H1 (cell line): ENCODE measurements at regions not wholly inside any gene's neighbourhood (a gene's known extent, or its start where the extent isn't known, plus 50 kb on each side); places are given as distances from the start of the nearest gene placed in this dataset.

ENCODE experiments used
- CTCF ChIA-PET: fragments of 300-600 bp; sonication (Branson Sonifier 250); formaldehyde crosslinking; loops from one replicate; lab custom pipeline; 2021; ENCODE audit not compliant: partially characterized antibody; lab: Charles Lee
- POLR2A ChIA-PET: fragments of 300-600 bp; sonication (Branson Sonifier 250); formaldehyde crosslinking; loops from one replicate; lab custom pipeline; 2021; ENCODE audit warnings: inconsistent platforms; ENCODE audit not compliant: partially characterized antibody; lab: Charles Lee
- DNase-seq, 2 experiments: peaks; one replicate each; pipeline versions ENCODE4 v3.0.0 to v3.0.0-alpha.2; 2010 to 2022; ENCODE audit warnings: low spot score in 2 of 2, low read depth in 1 of 2, mixed read lengths in 1 of 2
- FAIRE-seq: peaks from 2 replicates; lab custom pipeline; 2011; peaks lifted over from hg19 to GRCh38; lab: Jason Lieb, UNC
- H2AFZ ChIP-seq: 2 replicates; pipeline ENCODE4 v1.8.1; 2012; ENCODE audit warnings: low read length, inconsistent platforms
- H2AK5ac ChIP-seq: 2 replicates; pipeline ENCODE4 v1.6.1; 2013; ENCODE audit warnings: low read depth, low read length
- H2BK120ac ChIP-seq: replicated peaks from 2 replicates; pipeline ENCODE3; 2013; ENCODE audit warnings: low read depth, low read length, inconsistent platforms
- H2BK12ac ChIP-seq: 2 replicates; pipeline ENCODE4 v1.6.1; 2013; ENCODE audit warnings: low read depth, low read length
- H2BK15ac ChIP-seq: 2 replicates; pipeline ENCODE4 v1.6.1; 2013; ENCODE audit warnings: low read length
- H2BK20ac ChIP-seq: 2 replicates; pipeline ENCODE4 v1.6.1; 2013; ENCODE audit warnings: low read length
- H2BK5ac ChIP-seq: 2 replicates; pipeline ENCODE4 v1.6.1; 2013; ENCODE audit warnings: low read depth, low read length
- H3K14ac ChIP-seq: 2 replicates; pipeline ENCODE4 v1.6.1; 2013; ENCODE audit warnings: inconsistent platforms; ENCODE audit not compliant: insufficient read length
- H3K18ac ChIP-seq: 2 replicates; pipeline ENCODE4 v1.6.1; 2013; ENCODE audit warnings: low read length; ENCODE audit errors: extremely low read depth
- H3K23ac ChIP-seq: 2 replicates; pipeline ENCODE4 v1.6.1; 2013; ENCODE audit warnings: inconsistent platforms; ENCODE audit not compliant: insufficient read length
- H3K23me2 ChIP-seq: 2 replicates; pipeline ENCODE4 v1.6.1; 2013; ENCODE audit warnings: low read depth, low read length
- H3K27ac ChIP-seq: 2 replicates; pipeline ENCODE4 v1.6.1; 2011; ENCODE audit warnings: low read depth, low read length, inconsistent platforms
- H3K27me3 ChIP-seq, 4 experiments: replicated peaks in 1 of 4; 1 replicate in 1 of 4; 2 replicates in 3 of 4; pipeline versions ENCODE4 v1.6.1 to v1.8.1; 2011 to 2013; ENCODE audit warnings: low read length in 3 of 4, mild to moderate bottlenecking in 3 of 4, inconsistent platforms in 2 of 4, mixed read lengths in 2 of 4, moderate library complexity in 1 of 4; ENCODE audit not compliant: control insufficient read depth in 3 of 4, insufficient read depth in 3 of 4; ENCODE audit errors: extremely low read depth in 1 of 4
- H3K36me3 ChIP-seq, 4 experiments: 2 replicates each; pipeline versions ENCODE4 v1.6.1 to v1.8.1; 2011 to 2013; ENCODE audit warnings: mild to moderate bottlenecking in 4 of 4, low read length in 3 of 4, moderate library complexity in 2 of 4, control low read depth in 1 of 4, inconsistent platforms in 1 of 4; ENCODE audit not compliant: insufficient read depth in 4 of 4, control insufficient read depth in 2 of 4
- H3K4ac ChIP-seq: replicated peaks from 2 replicates; pipeline ENCODE3; 2013; ENCODE audit warnings: low read length, low read depth, mixed read lengths, inconsistent platforms; ENCODE audit not compliant: insufficient read length
- H3K4me1 ChIP-seq, 4 experiments: replicated peaks in 1 of 4; 1 replicate in 1 of 4; 2 replicates in 3 of 4; pipeline versions ENCODE4 v1.6.1 to v1.8.1; 2011 to 2013; ENCODE audit warnings: low read length in 3 of 4, inconsistent platforms in 2 of 4, mixed read lengths in 1 of 4; ENCODE audit not compliant: insufficient read depth in 4 of 4, control insufficient read depth in 3 of 4
- H3K4me2 ChIP-seq, 2 experiments: 2 replicates each; pipeline versions ENCODE4 v1.6.1 to v1.8.1; 2011 to 2013; ENCODE audit warnings: low read depth in 2 of 2, low read length in 2 of 2, control low read depth in 1 of 2, inconsistent platforms in 1 of 2, mild to moderate bottlenecking in 1 of 2; ENCODE audit not compliant: insufficient read depth in 1 of 2
- H3K4me3 ChIP-seq, 4 experiments: fragments of 200-600, 300-600 bp in 1 of 4; sonication (generic), shearing (Covaris generic), sonication (Bioruptor Twin) in 1 of 4; 2 replicates each; pipeline versions ENCODE4 v1.5.1 to v1.8.1; 2011 to 2016; ENCODE audit warnings: low read length in 4 of 4, low read depth in 3 of 4, control low read depth in 2 of 4, inconsistent platforms in 2 of 4, mild to moderate bottlenecking in 2 of 4, mixed read lengths in 1 of 4, moderate library complexity in 1 of 4; ENCODE audit not compliant: insufficient read depth in 2 of 4; ENCODE audit errors: extremely low read depth in 1 of 4
- H3K56ac ChIP-seq: replicated peaks from 2 replicates; pipeline ENCODE3; 2013; ENCODE audit warnings: low read depth, mild to moderate bottlenecking, mixed read lengths, low read length, inconsistent platforms; ENCODE audit not compliant: insufficient read length
- H3K79me1 ChIP-seq: 2 replicates; pipeline ENCODE4 v1.6.1; 2013; ENCODE audit warnings: low read depth, low read length, control low read depth
- H3K79me2 ChIP-seq, 2 experiments: 2 replicates each; pipeline versions ENCODE4 v1.6.1 to v1.8.1; 2012 to 2013; ENCODE audit warnings: low read length in 2 of 2, mild to moderate bottlenecking in 2 of 2, inconsistent platforms in 1 of 2; ENCODE audit not compliant: insufficient read depth in 2 of 2, control insufficient read depth in 1 of 2
- H3K9ac ChIP-seq, 4 experiments: replicated peaks in 1 of 4; 1 replicate in 1 of 4; 2 replicates in 3 of 4; pipeline versions ENCODE4 v1.6.1 to v1.8.1; 2011 to 2013; ENCODE audit warnings: low read depth in 3 of 4, low read length in 3 of 4, control low read depth in 2 of 4, mild to moderate bottlenecking in 2 of 4, moderate library complexity in 2 of 4, inconsistent platforms in 1 of 4; ENCODE audit errors: extremely low read depth in 1 of 4
- H3K9me3 ChIP-seq, 2 experiments: 2 replicates each; pipeline versions ENCODE4 v1.6.1 to v1.8.1; 2012 to 2013; ENCODE audit warnings: mild to moderate bottlenecking in 2 of 2, moderate library complexity in 2 of 2, control low read depth in 1 of 2, inconsistent platforms in 1 of 2, low read depth in 1 of 2, low read length in 1 of 2, mixed read lengths in 1 of 2; ENCODE audit not compliant: insufficient read depth in 2 of 2
- H4K20me1 ChIP-seq, 2 experiments: replicated peaks in 1 of 2; 2 replicates each; pipeline versions ENCODE3 to v1.8.1; 2011 to 2013; ENCODE audit warnings: inconsistent platforms in 2 of 2, low read length in 2 of 2, mild to moderate bottlenecking in 1 of 2; ENCODE audit not compliant: insufficient read depth in 2 of 2, control insufficient read depth in 1 of 2
- H4K5ac ChIP-seq: 2 replicates; pipeline ENCODE4 v1.6.1; 2013; ENCODE audit warnings: low read length, low read depth, mixed read lengths, inconsistent platforms; ENCODE audit not compliant: insufficient read length
- H4K8ac ChIP-seq: 2 replicates; pipeline ENCODE4 v1.8.0; 2013; ENCODE audit warnings: mild to moderate bottlenecking, moderate library complexity, low read length, inconsistent platforms; ENCODE audit not compliant: insufficient read depth; ENCODE audit errors: extremely low read depth
- H4K91ac ChIP-seq: replicated peaks from 2 replicates; pipeline ENCODE3; 2013; ENCODE audit warnings: low read length, mixed read lengths, inconsistent platforms; ENCODE audit not compliant: insufficient read length
- CTCF ChIP-seq, 3 experiments: IDR thresholded peaks; 1 replicate in 2 of 3; 2 replicates in 1 of 3; pipeline versions ENCODE4 v1.5.1 to v1.6.1; 2011; ENCODE audit warnings: low read length in 3 of 3, mild to moderate bottlenecking in 3 of 3, inconsistent platforms in 2 of 3, low read depth in 1 of 3, moderate library complexity in 1 of 3; ENCODE audit not compliant: insufficient read depth in 1 of 3; ENCODE audit errors: control extremely low read depth in 1 of 3
- FOSL1 ChIP-seq: IDR thresholded peaks from 2 replicates; pipeline ENCODE4 v1.6.1; 2011; ENCODE audit warnings: mild to moderate bottlenecking, low read depth, low read length, moderate library complexity; ENCODE audit not compliant: insufficient read depth
- GABPA ChIP-seq: IDR thresholded peaks from 2 replicates; pipeline ENCODE4 v1.6.1; 2011; ENCODE audit warnings: mild to moderate bottlenecking, low read length, moderate library complexity, borderline replicate concordance; ENCODE audit not compliant: insufficient read depth
- KDM5A ChIP-seq: fragments of 200-600 bp; IDR thresholded peaks from 2 replicates; pipeline ENCODE4 v1.7.1; 2012; ENCODE audit warnings: mild to moderate bottlenecking, low read length, inconsistent platforms, mixed read lengths
- MAFK ChIP-seq: IDR thresholded peaks from 2 replicates; pipeline ENCODE4 v1.6.1; 2012; ENCODE audit warnings: low read depth, mild to moderate bottlenecking, improper control_type of control experiment, low read length
- NANOG ChIP-seq: IDR thresholded peaks from 2 replicates; pipeline ENCODE4 v1.6.1; 2011; ENCODE audit warnings: low read length, low read depth, mild to moderate bottlenecking, inconsistent platforms; ENCODE audit not compliant: insufficient read depth, poor library complexity, severe bottlenecking
- POLR2AphosphoS5 ChIP-seq: IDR thresholded peaks from 2 replicates; pipeline ENCODE4 v1.6.1; 2011; ENCODE audit warnings: low read depth, low read length
- RAD21 ChIP-seq, 2 experiments: IDR thresholded peaks in 1 of 2; conservative IDR thresholded peaks in 1 of 2; 2 replicates each; pipeline ENCODE4 v1.6.1; 2011; ENCODE audit warnings: low read depth in 2 of 2, low read length in 2 of 2, improper control_type of control experiment in 1 of 2, inconsistent platforms in 1 of 2, mild to moderate bottlenecking in 1 of 2, moderate library complexity in 1 of 2
- SP2 ChIP-seq: IDR thresholded peaks from 2 replicates; pipeline ENCODE4 v1.6.1; 2012; ENCODE audit warnings: mild to moderate bottlenecking, low read length, inconsistent platforms
- SUZ12 ChIP-seq: fragments of 200-600 bp; sonication (generic); IDR thresholded peaks from 2 replicates; pipeline ENCODE4 v1.6.1; 2012; ENCODE audit warnings: mild to moderate bottlenecking, inconsistent platforms, low read length, moderate library complexity, mixed read lengths
- TAF7 ChIP-seq: optimal IDR thresholded peaks from 2 replicates; pipeline ENCODE3; 2011; ENCODE audit warnings: low read depth, mild to moderate bottlenecking, inconsistent platforms, low read length, moderate library complexity, borderline replicate concordance
- TEAD4 ChIP-seq: IDR thresholded peaks from 2 replicates; pipeline ENCODE4 v1.6.1; 2012; ENCODE audit warnings: low read depth, low read length, inconsistent platforms, mixed read lengths
- WGBS, 2 experiments: shearing (Covaris generic) in 1 of 2; methylation state at CpG; one replicate each; pipeline versions ENCODE4 v1.1.6 to v1.1.7; 2013 to 2015; ENCODE audit warnings: low lambda C conversion rate in 2 of 2, mixed read lengths in 2 of 2, inconsistent platforms in 1 of 2, low coverage in 1 of 2, missing lambda C conversion rate in 1 of 2; ENCODE audit not compliant: insufficient replicate concordance in 2 of 2, insufficient coverage in 1 of 2, insufficient read length in 1 of 2; ENCODE audit errors: extremely low coverage in 1 of 2, missing lambda C conversion rate in 1 of 2; 5-methylcytosine and 5-hydroxymethylcytosine counted together

DNA sequence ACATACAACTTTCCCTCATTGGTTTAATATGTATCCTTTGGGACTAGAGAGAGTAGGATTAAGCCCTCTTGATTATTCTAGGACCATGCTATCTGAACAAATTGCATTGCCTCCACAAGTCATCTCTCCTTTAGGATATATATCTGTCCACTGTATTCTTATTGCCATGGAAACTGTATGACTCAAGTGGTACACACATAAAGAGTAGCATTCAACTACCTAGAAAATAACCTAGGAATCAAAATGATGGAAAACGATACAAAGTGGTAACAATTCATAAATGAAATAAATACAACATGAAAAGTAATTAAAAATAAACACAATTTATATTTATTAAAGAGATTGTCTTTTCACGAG, 212.1 kb upstream of the P2RY1 start:
- Histone ChIP-seq H3K23me2 (no peaks in the 10 kb centered on the region), H3K9ac (no peak overlapping the region), H4K5ac (no peak overlapping the region), H2BK5ac (no peak overlapping the region), H2AK5ac (no peak overlapping the region), H3K27ac (no peak overlapping the region), H3K79me1 (no peaks in the 10 kb centered on the region), H3K4me3 (no peak overlapping the region), H3K23ac (no peak overlapping the region), H2BK15ac (no peak overlapping the region), H3K56ac (no peak overlapping the region), H4K8ac (no peak overlapping the region), H4K91ac (no peak overlapping the region), H3K9me3 (no peaks in the 10 kb centered on the region), H3K4me2 (no peak overlapping the region), H2BK20ac (no peak overlapping the region), H3K18ac (no peak overlapping the region), H3K4me1 (no peaks in the 10 kb centered on the region), H2AFZ (no peak overlapping the region), H2BK12ac (no peak overlapping the region), H3K14ac (no peak overlapping the region), H3K4ac (no peak overlapping the region), H3K36me3 (no peaks in the 10 kb centered on the region), H3K27me3 (no peaks in the 10 kb centered on the region), H2BK120ac (no peak overlapping the region), H3K79me2 (no peaks in the 10 kb centered on the region), H4K20me1 (no peaks in the 10 kb centered on the region)
- ChIA-PET POLR2A (no interaction called here), CTCF (no interaction called here)
- FAIRE-seq (no peak), DNase-seq (no peak)
- WGBS, 2 experiments, result 96% methylated on average over 2 of the region's 2 CpGs; no CpG with 5 or more reads in 1 of the 2 experiments
- TF ChIP-seq FOSL1 (no peak), CTCF (IDR thresholded peaks at IDR 0.05; ENCODE audit: control extremely low read depth in 1 of 3, insufficient read depth in 1 of 3, low read depth in 1 of 3, low read length in 3 of 3) (no peak), TEAD4 (no peak), NANOG (no peak), GABPA (no peak), TAF7 (no peak), SUZ12 (no peak), MAFK (no peak), RAD21 (IDR thresholded peaks at IDR 0.05 in 1 of 2, conservative IDR thresholded peaks at IDR 0.05 in 1 of 2; ENCODE audit: low read depth in 2 of 2, low read length in 2 of 2) (no peak), POLR2AphosphoS5 (no peak), SP2 (no peak), KDM5A (no peak)
